NT2/D1 (cell line): ENCODE measurements at regions not wholly inside any gene's neighbourhood (a gene's known extent, or its start where the extent isn't known, plus 50 kb on each side); places are given as distances from the start of the nearest gene placed in this dataset.

Source experiments
- DNase-seq: peaks from one replicate; pipeline ENCODE4 v3.0.0-alpha.2; 2011; ENCODE audit warnings: low read depth, low spot score
- H3K27me3 ChIP-seq: 2 replicates; pipeline ENCODE4 v1.6.0; 2011; ENCODE audit warnings: mild to moderate bottlenecking; ENCODE audit not compliant: insufficient read length, insufficient read depth
- H3K36me3 ChIP-seq: 2 replicates; pipeline ENCODE4 v1.6.1; 2011; ENCODE audit warnings: mild to moderate bottlenecking, low read length, mixed read lengths; ENCODE audit not compliant: insufficient read depth, insufficient read length
- H3K4me1 ChIP-seq: 2 replicates; pipeline ENCODE4 v1.5.1; 2011; ENCODE audit not compliant: insufficient read depth, insufficient read length
- H3K4me3 ChIP-seq: 2 replicates; pipeline ENCODE4 v1.5.1; 2011; ENCODE audit warnings: low read depth; ENCODE audit not compliant: insufficient read length
- H3K9ac ChIP-seq: 2 replicates; pipeline ENCODE4 v1.6.0; 2011; ENCODE audit warnings: low read depth; ENCODE audit not compliant: insufficient read length
- H3K9me3 ChIP-seq: 2 replicates; pipeline ENCODE4 v1.5.1; 2011; ENCODE audit warnings: mild to moderate bottlenecking, low read length; ENCODE audit not compliant: insufficient read depth
- SUZ12 ChIP-seq: IDR thresholded peaks from 2 replicates; pipeline ENCODE4 v1.6.1; 2011; ENCODE audit not compliant: insufficient read length, insufficient read depth; ENCODE audit errors: extremely low read depth
- YY1 ChIP-seq: IDR thresholded peaks from 2 replicates; pipeline ENCODE4 v1.6.1; 2011; ENCODE audit not compliant: insufficient read length, insufficient read depth
- ZNF274 ChIP-seq: IDR thresholded peaks from 2 replicates; pipeline ENCODE4 v1.6.1; 2011; ENCODE audit warnings: mild to moderate bottlenecking, low read depth, low read length

- Histone ChIP-seq H3K27me3 (no peaks in the 10 kb centered on the region), H3K36me3 (no peaks in the 10 kb centered on the region), H3K9ac (no peak overlapping the region), H3K9me3 (no peaks in the 10 kb centered on the region), H3K4me1 (peaks cover 18% of the 10 kb centered on the region), H3K4me3 (no peak overlapping the region)
- TF ChIP-seq SUZ12 = no peak
- no peak for TF ChIP-seq YY1
- TF ChIP-seq ZNF274 = no peak
- no peak for DNase-seq
Measured at GRCh38 chr7:1286946-1287645, 54.4 kb downstream of the UNCX start.

GRCh38 chr7:1287752-1288201 is 55.1 kb downstream of the UNCX start:
- Histone ChIP-seq H3K4me1 (peaks cover 18% of the 10 kb centered on the region), H3K36me3 (no peaks in the 10 kb centered on the region), H3K9me3 (no peaks in the 10 kb centered on the region), H3K9ac (no peak overlapping the region), H3K4me3 (no peak overlapping the region), H3K27me3 (no peaks in the 10 kb centered on the region)
- DNase-seq = no peak
- TF ChIP-seq YY1 (no peak), SUZ12 (no peak), ZNF274 (no peak)

- TF ChIP-seq ZNF274 = no peak
- TF ChIP-seq YY1 = no peak
- no peak for TF ChIP-seq SUZ12
- peaks cover 18% of the 10 kb centered on the region for H3K4me1 ChIP-seq
- H3K36me3 ChIP-seq = no peaks in the 10 kb centered on the region
- no peak overlapping the region for H3K9ac ChIP-seq
- DNase-seq = no peak
- no peak overlapping the region for H3K4me3 ChIP-seq
- H3K9me3 ChIP-seq = no peaks in the 10 kb centered on the region
- H3K27me3 ChIP-seq = no peaks in the 10 kb centered on the region
Measured at GRCh38 chr7:1288390-1288995, 55.8 kb downstream of the UNCX start.

GRCh38 chr7:1288996-1289551 is 56.4 kb downstream of the UNCX start:
- H3K9me3 ChIP-seq = no peaks in the 10 kb centered on the region
- H3K27me3 ChIP-seq = no peaks in the 10 kb centered on the region
- H3K4me1 ChIP-seq = peaks cover 16% of the 10 kb centered on the region
- no peak for DNase-seq
- H3K4me3 ChIP-seq = no peak overlapping the region
- no peak for TF ChIP-seq SUZ12
- no peak overlapping the region for H3K9ac ChIP-seq
- no peaks in the 10 kb centered on the region for H3K36me3 ChIP-seq

GRCh38 chr7:1289666-1290025 is 57.0 kb downstream of the UNCX start:
- Histone ChIP-seq H3K36me3 (no peaks in the 10 kb centered on the region), H3K9me3 (no peaks in the 10 kb centered on the region), H3K9ac (no peak overlapping the region), H3K4me3 (no peak overlapping the region), H3K27me3 (no peaks in the 10 kb centered on the region), H3K4me1 (peaks cover 13% of the 10 kb centered on the region)
- TF ChIP-seq SUZ12 (no peak), ZNF274 (no peak), YY1 (no peak)
- no peak for DNase-seq

GRCh38 chr7:1290026-1290678 is 57.5 kb downstream of the UNCX start:
- Histone ChIP-seq H3K9ac (no peak overlapping the region), H3K27me3 (no peaks in the 10 kb centered on the region), H3K4me1 (peaks cover 9% of the 10 kb centered on the region), H3K9me3 (no peaks in the 10 kb centered on the region), H3K36me3 (no peaks in the 10 kb centered on the region), H3K4me3 (no peak overlapping the region)
- TF ChIP-seq ZNF274 (no peak), SUZ12 (no peak), YY1 (no peak)
- no peak for DNase-seq

GRCh38 chr7:1290679-1291356 is 58.1 kb downstream of the UNCX start:
- Histone ChIP-seq H3K9ac (no peak overlapping the region), H3K4me3 (no peak overlapping the region), H3K4me1 (peaks cover 8% of the 10 kb centered on the region), H3K27me3 (no peaks in the 10 kb centered on the region), H3K36me3 (no peaks in the 10 kb centered on the region), H3K9me3 (no peaks in the 10 kb centered on the region)
- no peak for DNase-seq
- TF ChIP-seq ZNF274 (no peak), SUZ12 (no peak), YY1 (no peak)
